Activated CD8-positive, alpha-beta T cell treated with anti-CD3 and anti-CD28 coated beads for 36 hours (primary cell): ENCODE measurements at regions not wholly inside any gene's neighbourhood (a gene's known extent, or its start where the extent isn't known, plus 50 kb on each side); places are given as distances from the start of the nearest gene placed in this dataset.

Source experiments
- ATAC-seq: fragments of 200-7000 bp; cut with Tn5 transposase; one replicate; pipeline ENCODE4 v1.10.0; 2021; ENCODE audit warnings: mild to moderate bottlenecking, moderate library complexity
- CTCF ChIA-PET: fragments of 350-600 bp; sonication (Branson Sonifier 250); formaldehyde crosslinking; loops from one replicate; lab custom pipeline; 2021; ENCODE audit warnings: antibody characterized with exemption; lab: Charles Lee
- POLR2A ChIA-PET: fragments of 350-600 bp; sonication (Branson Sonifier 250); formaldehyde crosslinking; loops from one replicate; lab custom pipeline; 2021; ENCODE audit warnings: antibody characterized with exemption; lab: Charles Lee
- DNase-seq: peaks from one replicate; pipeline ENCODE4 v3.0.0-alpha.2; 2020
- H3K27ac Mint-ChIP-seq: one replicate; pipeline ENCODE4 v1.8.0; 2021; ENCODE audit warnings: mild to moderate bottlenecking, mixed read lengths
- H3K27me3 Mint-ChIP-seq: one replicate; pipeline ENCODE4 v1.8.0; 2021; ENCODE audit warnings: mixed read lengths
- H3K36me3 Mint-ChIP-seq: one replicate; pipeline ENCODE4 v1.8.0; 2021; ENCODE audit warnings: low read depth, mixed read lengths
- H3K4me1 Mint-ChIP-seq: one replicate; pipeline ENCODE4 v1.8.0; 2021; ENCODE audit warnings: low read depth, mixed read lengths
- H3K4me3 Mint-ChIP-seq: one replicate; pipeline ENCODE4 v1.8.0; 2021; ENCODE audit warnings: mild to moderate bottlenecking, moderate library complexity, mixed read lengths
- H3K9me3 Mint-ChIP-seq: one replicate; pipeline ENCODE4 v1.8.0; 2021; ENCODE audit warnings: mixed read lengths
- CTCF ChIP-seq: fragments of 200-600 bp; IDR thresholded peaks from one replicate; pipeline ENCODE4 v1.8.0; 2022; ENCODE audit warnings: antibody characterized with exemption, mild to moderate bottlenecking
- intact Hi-C: fragments of 100-400 bp; cut with micrococcal nuclease; formaldehyde crosslinking; loops from one replicate; pipeline ENCODE4 v1.10.0; 2022

GRCh38 chr7:11914645-11915044 is 82.6 kb upstream of the THSD7A start:
- CTCF ChIA-PET: no interaction called here
- no peak overlapping the region for H3K4me3 Mint-ChIP-seq
- ATAC-seq: no peak

GRCh38 chr7:11923376-11923930 is 91.5 kb upstream of the THSD7A start:
- intact Hi-C loops: no loop called here
- Mint-ChIP-seq H3K27ac (no peak overlapping the region), H3K9me3 (no peaks in the 10 kb centered on the region), H3K4me3 (no peak overlapping the region), H3K36me3 (no peaks in the 10 kb centered on the region), H3K4me1 (no peaks in the 10 kb centered on the region), H3K27me3 (no peaks in the 10 kb centered on the region)
- ChIA-PET CTCF (no interaction called here), POLR2A (no interaction called here)
- no peak for TF ChIP-seq CTCF
- DNase-seq (no peak), ATAC-seq (no peak)

More at GRCh38 chr7:11914645-11915044, 82.6 kb upstream of the THSD7A start:
- TF ChIP-seq CTCF: no peak
- POLR2A ChIA-PET: no interaction called here
- H3K27me3 Mint-ChIP-seq: no peaks in the 10 kb centered on the region
- H3K36me3 Mint-ChIP-seq: no peaks in the 10 kb centered on the region
- no peaks in the 10 kb centered on the region for H3K4me1 Mint-ChIP-seq
- H3K27ac Mint-ChIP-seq: no peak overlapping the region
- no peaks in the 10 kb centered on the region for H3K9me3 Mint-ChIP-seq
- intact Hi-C loops: no loop called here
- no peak for DNase-seq

- no peaks in the 10 kb centered on the region for H3K9me3 Mint-ChIP-seq
- intact Hi-C loops: no loop called here
- ATAC-seq (no peak), DNase-seq (no peak)
- no peak overlapping the region for H3K27ac Mint-ChIP-seq
- H3K4me1 Mint-ChIP-seq: no peaks in the 10 kb centered on the region
- H3K36me3 Mint-ChIP-seq: no peaks in the 10 kb centered on the region
- TF ChIP-seq CTCF: no peak
- ChIA-PET POLR2A (no interaction called here), CTCF (interaction anchor here (0.7 kb wide), 1 partner anchor 30 kb away, joined by 3 read pairs; no protein-coding TSS in a partner anchor)
- H3K4me3 Mint-ChIP-seq: no peak overlapping the region
- no peaks in the 10 kb centered on the region for H3K27me3 Mint-ChIP-seq
Observed at GRCh38 chr7:11931307-11931706, 99.3 kb upstream of the THSD7A start.

GRCh38 chr7:11934796-11935195 is 102.8 kb upstream of the THSD7A start:
- H3K4me3 Mint-ChIP-seq: no peak overlapping the region
- intact Hi-C loops: no loop called here
- no peaks in the 10 kb centered on the region for H3K27me3 Mint-ChIP-seq
- DNase-seq (no peak), ATAC-seq (no peak)
- no peak overlapping the region for H3K27ac Mint-ChIP-seq
- no peaks in the 10 kb centered on the region for H3K36me3 Mint-ChIP-seq
- ChIA-PET POLR2A (no interaction called here), CTCF (no interaction called here)
- H3K4me1 Mint-ChIP-seq: no peaks in the 10 kb centered on the region
- TF ChIP-seq CTCF: no peak
- no peaks in the 10 kb centered on the region for H3K9me3 Mint-ChIP-seq

- CTCF ChIA-PET: no interaction called here
- no peaks in the 10 kb centered on the region for H3K9me3 Mint-ChIP-seq
- H3K4me3 Mint-ChIP-seq: no peak overlapping the region
- intact Hi-C loops: no loop called here
- H3K4me1 Mint-ChIP-seq: no peaks in the 10 kb centered on the region
- DNase-seq: no peak
- no peaks in the 10 kb centered on the region for H3K27me3 Mint-ChIP-seq
- TF ChIP-seq CTCF: no peak
- H3K27ac Mint-ChIP-seq: no peak overlapping the region
- no peak for ATAC-seq
- no peaks in the 10 kb centered on the region for H3K36me3 Mint-ChIP-seq
- POLR2A ChIA-PET: no interaction called here
Observed at GRCh38 chr7:11935905-11936304, 103.9 kb upstream of the THSD7A start.
